HG02759 (cell line): ENCODE measurements at regions not wholly inside any gene's neighbourhood (a gene's known extent, or its start where the extent isn't known, plus 50 kb on each side); places are given as distances from the start of the nearest gene placed in this dataset.
"Not testable (repeated sequence)": the region's sequence is repeated elsewhere in the genome, so short reads cannot be mapped to it uniquely, and the experiment has no call there.

Source experiments
- ATAC-seq: cut with Tn5 transposase; IDR thresholded peaks from one replicate; pipeline ENCODE4 v1.9.1; 2021; ENCODE audit warnings: mild to moderate bottlenecking, moderate library complexity; ENCODE audit not compliant: unreplicated experiment

GRCh38 chr4:149983931-149984330 lies 94.3 kb upstream of the DCLK2 start:
- no peak for ATAC-seq

- no peak for ATAC-seq
Observed at GRCh38 chr4:149985981-149986380, 92.3 kb upstream of the DCLK2 start.

DNA sequence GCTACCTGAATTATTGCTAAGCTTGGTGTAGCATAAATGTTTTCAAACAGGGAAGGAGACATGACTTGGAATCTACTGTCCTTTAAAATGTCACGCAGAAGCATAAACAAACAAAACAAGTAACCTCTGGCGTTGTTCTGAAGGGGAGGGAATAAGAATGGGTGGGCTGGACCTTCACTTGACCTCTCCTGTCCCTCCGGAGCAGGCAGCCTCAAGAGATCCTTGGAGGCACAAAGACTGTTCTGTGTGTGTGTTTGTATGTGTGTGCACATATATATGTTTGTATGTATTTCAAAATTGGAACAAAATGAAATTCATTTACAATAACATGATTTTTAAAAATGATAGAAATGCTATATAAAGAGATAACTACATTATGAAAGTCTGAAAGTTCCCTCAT lies 91.3 kb upstream of the DCLK2 start:
- no peak for ATAC-seq

GRCh38 chr4:149987330-149988086 lies 90.7 kb upstream of the DCLK2 start:
- ATAC-seq, result no peak

DNA sequence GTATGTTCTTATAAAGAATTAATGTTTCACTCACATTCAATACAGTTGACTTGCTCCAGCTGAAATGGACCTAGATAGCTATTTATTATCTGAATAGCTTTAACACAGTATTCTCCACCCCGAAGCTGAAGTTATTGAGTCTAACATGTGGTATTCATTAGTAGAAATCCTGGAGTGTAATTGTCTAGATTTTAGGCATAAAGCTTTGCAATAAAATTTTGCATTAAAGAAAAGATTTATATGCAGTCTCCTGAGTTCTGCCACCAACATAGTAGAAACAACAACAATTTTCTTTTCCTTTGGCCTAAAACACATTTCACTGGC lies 90.2 kb upstream of the DCLK2 start:
- ATAC-seq, result no peak

DNA sequence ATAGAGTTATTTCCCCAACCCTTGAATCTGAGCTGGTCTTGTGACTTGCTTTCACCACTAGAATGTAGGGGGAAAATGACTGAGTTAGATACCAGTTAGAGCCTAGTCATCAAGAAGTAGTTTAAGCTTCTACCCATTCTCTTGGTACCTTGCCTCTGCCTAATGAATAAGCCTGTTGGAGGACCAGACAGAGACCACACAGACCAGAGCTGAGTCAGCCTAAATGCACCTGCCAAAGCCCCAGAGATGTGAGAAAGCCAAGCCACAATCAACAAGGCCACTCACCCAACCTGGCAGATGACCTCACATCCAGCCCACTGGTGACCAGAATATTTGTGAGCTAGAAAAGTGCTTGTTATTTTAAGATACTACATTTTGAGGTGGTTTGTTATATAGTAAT lies 85.2 kb upstream of the DCLK2 start:
- ATAC-seq, result no peak

GRCh38 chr4:149995134-149995756 lies 83.0 kb upstream of the DCLK2 start:
- ATAC-seq, result no peak

DNA sequence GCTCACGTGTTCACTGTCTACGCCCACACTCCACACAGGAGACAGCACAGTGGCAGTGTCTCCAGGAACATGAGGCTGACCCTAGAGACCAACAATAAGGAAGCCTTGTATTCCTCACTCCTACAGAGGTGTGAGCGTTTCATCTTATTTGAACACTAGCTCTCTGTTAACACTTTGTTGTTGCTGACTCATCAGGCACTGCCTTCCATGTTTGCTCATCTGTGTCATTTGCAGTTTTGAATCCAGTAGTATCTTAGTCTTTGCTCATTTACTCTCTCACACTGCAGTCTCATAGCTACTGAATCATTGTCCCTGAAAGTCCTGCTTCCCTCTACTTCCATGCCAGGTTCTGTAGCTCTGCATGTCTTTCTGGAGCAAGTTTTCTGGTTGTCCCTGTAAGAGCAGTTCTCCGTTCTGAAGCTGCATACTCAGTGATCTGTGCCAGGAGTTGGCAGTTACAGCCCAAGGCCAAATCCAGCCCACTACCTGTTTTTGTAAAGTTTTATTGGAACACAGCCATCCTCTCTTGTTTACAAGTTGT lies 80.3 kb upstream of the DCLK2 start:
- ATAC-seq, result peak; percentile 77

- ATAC-seq, result no peak
Observed at GRCh38 chr4:149999485-150000074, 78.7 kb upstream of the DCLK2 start.

- no peak for ATAC-seq
Observed at GRCh38 chr4:150001815-150002214, 76.4 kb upstream of the DCLK2 start.

GRCh38 chr4:150002561-150002960 lies 75.7 kb upstream of the DCLK2 start:
- no peak for ATAC-seq

DNA sequence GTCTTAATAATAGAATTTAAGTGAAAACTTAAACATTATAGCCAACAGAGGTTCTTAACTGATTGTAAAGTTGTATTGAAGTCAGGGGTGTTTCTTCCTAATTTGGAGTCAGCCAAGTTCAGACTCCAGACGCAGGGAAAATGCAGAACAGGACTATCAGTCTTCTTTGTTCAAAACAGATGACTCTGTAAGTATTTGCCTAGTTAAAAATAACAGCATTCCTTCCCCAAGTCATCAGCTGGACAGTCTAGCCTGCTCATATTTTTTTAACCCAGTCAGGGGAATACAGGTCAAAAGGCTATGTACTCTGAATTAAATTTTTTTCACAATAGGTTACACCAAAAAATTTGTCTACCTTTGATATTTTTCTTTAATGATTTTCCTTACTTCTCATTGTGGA lies 73.8 kb upstream of the DCLK2 start:
- no peak for ATAC-seq

DNA sequence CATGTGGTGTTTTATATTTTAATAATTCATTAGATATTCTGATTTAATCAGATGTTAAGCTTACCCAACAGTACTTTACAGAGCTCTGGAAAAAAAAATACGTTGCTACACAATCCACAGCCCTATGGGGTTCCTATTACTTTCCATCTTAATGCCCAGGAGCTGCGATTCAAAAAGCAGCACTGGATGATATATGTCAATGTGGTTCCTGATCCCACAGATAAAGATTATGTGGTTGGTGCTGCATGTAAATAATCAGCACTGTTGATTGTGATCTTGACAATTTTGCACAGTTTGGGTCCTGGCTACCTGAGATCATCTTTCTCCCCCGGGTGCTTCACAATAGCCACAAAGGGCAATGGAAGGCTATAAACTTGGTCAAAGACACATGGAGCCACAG lies 72.7 kb upstream of the DCLK2 start:
- no peak for ATAC-seq

DNA sequence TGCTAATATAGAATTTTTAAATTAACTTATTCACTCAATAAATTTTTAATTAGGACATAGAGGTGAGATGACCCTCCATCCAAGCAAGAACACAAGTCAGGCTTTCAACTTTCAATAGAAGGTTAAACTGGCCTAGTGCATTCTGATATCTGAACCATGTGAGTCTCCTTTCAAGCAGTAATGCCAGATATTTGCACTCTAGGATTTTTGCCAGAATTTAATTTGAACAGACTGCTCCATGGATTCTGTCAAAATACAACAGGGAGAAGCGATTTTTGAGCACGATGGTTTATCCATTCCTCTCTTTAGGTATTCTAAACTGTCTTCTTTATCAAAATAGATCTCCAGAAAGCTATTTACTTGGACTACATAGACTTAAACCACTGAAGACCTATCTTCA lies 72.0 kb upstream of the DCLK2 start:
- no peak for ATAC-seq

DNA sequence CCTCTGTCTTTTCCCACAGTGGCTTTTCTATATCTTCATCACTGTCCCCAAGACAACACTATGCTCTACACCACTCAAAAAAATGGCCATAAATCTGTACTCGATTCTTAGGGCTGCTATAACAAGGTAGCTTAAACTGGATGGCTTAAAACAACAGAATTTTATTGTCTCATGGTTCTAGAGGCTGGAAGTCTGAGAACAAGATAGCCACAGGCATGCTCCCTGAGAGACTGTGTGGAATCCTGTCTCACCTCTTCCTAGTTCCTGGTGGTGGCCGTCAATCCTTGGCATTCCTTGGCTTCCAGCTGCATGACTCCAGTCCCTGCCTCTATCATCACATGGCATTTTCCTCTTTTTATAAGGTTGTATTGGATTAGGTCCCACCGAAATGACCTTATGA lies 70.7 kb upstream of the DCLK2 start:
- ATAC-seq, result no peak

DNA sequence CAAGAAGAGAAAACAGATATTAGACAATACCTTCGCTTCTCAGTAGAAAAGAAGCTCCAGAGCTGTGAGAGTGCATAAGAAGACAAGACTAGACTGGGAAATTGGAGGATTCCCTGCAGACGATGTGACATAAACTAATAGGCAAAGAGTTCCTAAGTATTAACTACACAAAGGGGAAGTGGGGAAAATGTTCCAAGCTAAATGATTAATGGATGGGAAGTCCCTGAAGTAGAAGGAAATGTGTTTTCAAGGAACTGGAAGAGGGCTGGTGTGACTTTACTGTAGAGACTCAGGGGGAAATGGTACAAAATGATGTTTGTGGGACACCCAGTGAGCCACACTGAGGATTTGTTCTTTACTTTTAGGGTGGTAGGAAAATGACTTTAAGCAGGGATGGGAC lies 69.7 kb upstream of the DCLK2 start:
- ATAC-seq, result no peak

GRCh38 chr4:150009533-150009932 lies 68.7 kb upstream of the DCLK2 start:
- ATAC-seq, result no peak

DNA sequence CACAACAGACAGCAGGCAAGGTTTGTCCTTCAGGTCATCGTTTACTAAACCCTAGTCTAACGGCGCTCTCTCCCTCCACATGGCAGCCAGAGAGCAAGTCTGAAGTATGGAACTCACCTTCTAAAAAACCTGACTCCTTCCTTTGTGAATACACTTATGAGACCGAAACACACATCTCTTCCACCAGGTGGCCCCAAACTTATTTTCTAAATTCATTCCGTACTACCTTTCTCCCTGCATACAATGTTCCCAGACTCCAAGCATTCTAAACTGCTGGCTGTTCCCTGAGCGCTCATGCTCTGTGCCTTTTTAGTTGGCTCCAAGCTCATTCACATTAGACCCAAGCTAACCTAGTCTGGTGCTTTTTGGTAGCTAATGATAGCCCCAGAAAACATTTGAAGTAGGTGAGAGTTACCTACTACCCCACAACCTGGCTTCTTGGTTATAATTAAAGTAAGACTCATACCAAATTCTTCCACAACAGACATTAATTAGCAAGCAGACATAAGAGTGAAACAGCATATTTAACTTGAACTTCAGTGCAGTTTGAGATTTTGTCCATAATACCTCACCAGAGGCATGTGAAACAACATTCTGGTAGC lies 67.6 kb upstream of the DCLK2 start:
- ATAC-seq, result peak; percentile 62

- ATAC-seq, result no peak
Observed at GRCh38 chr4:150012851-150013360, 65.3 kb upstream of the DCLK2 start.

- ATAC-seq, result not testable (repeated sequence)
Observed at GRCh38 chr4:150015910-150016309, 62.3 kb upstream of the DCLK2 start.

DNA sequence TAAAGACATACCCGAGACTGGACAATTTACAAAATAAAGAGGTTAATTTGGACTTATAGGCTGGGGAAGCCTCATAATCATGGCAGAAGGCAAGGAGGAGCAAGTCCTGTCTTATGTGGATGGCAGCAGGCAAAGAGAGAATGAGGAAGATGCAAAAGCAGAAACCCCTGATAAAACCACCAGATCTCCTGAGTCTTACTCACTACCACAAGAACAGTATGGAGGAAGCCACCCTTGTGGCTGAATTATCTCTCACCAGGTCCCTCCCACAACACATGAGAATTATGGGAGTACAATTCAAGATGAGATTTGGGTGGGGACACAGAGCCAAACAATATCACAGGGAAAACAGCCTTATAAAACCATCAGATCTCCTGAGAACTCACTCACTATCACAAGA lies 61.6 kb upstream of the DCLK2 start:
- ATAC-seq, result not testable (repeated sequence)

DNA sequence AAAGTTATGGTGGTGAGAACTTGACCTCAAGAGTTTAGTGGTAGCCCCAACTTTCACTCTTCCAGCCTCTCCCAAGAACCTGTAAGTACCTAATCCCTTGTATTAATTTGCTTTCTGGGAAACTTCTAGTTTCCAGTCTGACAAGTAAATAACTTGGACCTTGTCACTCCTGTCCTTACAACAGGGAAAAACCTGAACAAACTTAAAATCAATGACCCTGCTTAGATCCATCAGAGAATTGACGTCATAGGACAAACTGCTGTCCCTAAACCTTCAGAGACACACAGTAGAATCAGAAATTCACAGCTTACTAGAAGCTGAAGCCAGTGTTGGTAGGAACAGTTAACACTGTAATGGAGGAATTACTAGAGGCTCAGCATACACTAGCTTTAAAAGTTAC lies 60.0 kb upstream of the DCLK2 start:
- ATAC-seq, result no peak
